ENCODE measurements at regions not wholly inside any gene's neighbourhood (a gene's known extent, or its start where the extent isn't known, plus 50 kb on each side); places are given as distances from the start of the nearest gene placed in this dataset.
"Not testable (repeated sequence)": the region's sequence is repeated elsewhere in the genome, so short reads cannot be mapped to it uniquely, and the experiment has no call there.

GRCh38 chr3:27625864-27626263, 96.3 kb downstream of the EOMES start:
- Histone ChIP-seq H3K4me3 (ENCODE audit: low read length) (no peak overlapping the region), H3K36me3 (ENCODE audit: insufficient read depth, low read length) (no peaks in the 10 kb centered on the region), H3K4me1 (ENCODE audit: insufficient read depth, low read length) (no peaks in the 10 kb centered on the region), H2AFZ (ENCODE audit: low read depth, low read length) (no peak overlapping the region), H3K27me3 (ENCODE audit: insufficient read depth, low read length) (no peaks in the 10 kb centered on the region), H3K9me3 (ENCODE audit: low read length) (no peaks in the 10 kb centered on the region)

DNA sequence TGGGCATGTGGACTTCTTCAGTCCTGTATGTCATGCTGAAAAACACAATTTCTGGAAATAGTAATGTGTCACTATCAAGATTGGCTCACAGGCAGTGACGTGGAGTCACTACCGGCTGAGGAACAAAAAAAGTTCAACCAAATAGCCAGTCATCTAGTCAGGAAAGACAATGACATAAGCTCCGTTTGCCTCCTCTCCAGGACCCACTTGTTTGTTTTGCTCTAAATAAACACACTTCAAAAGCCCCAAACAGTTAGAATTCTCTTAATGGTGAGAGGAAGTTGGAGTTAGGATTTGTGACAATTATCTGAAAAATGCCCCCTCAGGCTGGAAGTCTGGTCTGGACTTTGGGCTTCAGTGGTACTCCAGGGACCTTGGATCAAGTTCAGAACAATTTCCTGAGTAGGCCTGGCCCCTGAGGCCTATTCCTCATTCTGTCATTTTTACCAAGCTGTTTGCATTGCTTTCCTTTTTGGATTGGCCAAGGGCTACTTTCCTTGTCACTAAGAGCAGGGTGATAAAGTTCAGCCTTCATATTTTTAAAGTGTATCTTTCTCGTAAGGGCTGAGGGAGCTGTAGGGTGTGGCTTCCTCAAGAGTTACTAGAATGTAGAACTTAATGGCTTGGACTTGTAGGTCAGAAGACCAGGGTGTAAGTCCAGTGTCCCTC, 98.9 kb downstream of the EOMES start:
- no peaks in the 10 kb centered on the region for H3K36me3 ChIP-seq (ENCODE audit: insufficient read depth, low read length)

DNA sequence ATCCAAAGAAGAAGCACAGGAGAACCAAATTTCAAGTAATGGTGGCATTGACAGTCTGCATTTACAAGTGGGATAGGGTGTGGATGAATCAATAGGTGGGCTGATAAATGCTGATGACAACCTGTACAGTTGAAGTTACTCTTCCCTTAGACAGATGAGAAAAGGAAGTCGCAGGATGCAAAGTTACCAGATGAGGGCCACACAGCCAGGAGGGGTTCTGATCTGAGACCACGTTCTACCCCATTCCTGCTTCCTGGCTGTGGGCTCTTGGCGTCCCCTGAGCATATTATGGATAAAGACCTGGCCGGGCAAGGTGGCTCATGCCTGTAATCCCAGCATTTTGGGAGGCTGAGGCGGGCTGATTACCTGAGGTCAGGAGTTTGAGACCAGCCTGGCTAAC, 104.6 kb downstream of the EOMES start:
- Histone ChIP-seq H3K27me3 (ENCODE audit: insufficient read depth, low read length) (no peaks in the 10 kb centered on the region), H3K36me3 (ENCODE audit: insufficient read depth, low read length) (no peaks in the 10 kb centered on the region), H2AFZ (ENCODE audit: low read depth, low read length) (no peak overlapping the region), H3K9me3 (ENCODE audit: low read length) (no peaks in the 10 kb centered on the region), H3K4me1 (ENCODE audit: insufficient read depth, low read length) (no peaks in the 10 kb centered on the region), H3K4me3 (ENCODE audit: low read length) (no peak overlapping the region)

More for the DNA sequence above, 98.9 kb downstream of the EOMES start:
- no peak overlapping the region for H2AFZ ChIP-seq (ENCODE audit: low read depth, low read length)
- H3K4me1 ChIP-seq (ENCODE audit: insufficient read depth, low read length) = no peaks in the 10 kb centered on the region
- no peak overlapping the region for H3K4me3 ChIP-seq (ENCODE audit: low read length)
- H3K9me3 ChIP-seq (ENCODE audit: low read length) = no peaks in the 10 kb centered on the region
- H3K27me3 ChIP-seq (ENCODE audit: insufficient read depth, low read length) = no peaks in the 10 kb centered on the region

DNA sequence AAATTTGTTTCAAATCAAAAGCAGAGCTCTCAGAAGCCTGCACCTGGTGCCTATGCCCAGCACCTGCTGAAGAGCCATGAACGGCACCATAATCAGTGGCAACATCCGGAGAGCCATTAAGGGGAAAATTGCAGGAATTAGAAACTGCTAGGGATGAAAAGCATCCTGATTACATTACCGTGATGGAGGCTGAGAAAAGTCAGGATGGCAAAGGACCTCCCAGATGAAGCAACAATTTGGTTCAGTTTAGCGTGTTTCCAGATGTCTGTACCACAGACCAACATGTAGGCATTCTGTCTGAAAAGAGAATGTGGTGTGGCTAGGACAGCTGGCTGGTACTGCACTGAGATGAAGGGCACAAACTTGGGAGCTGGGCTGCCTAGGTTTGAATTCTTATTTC, 106.1 kb downstream of the EOMES start:
- Histone ChIP-seq H3K36me3 (ENCODE audit: insufficient read depth, low read length) (no peaks in the 10 kb centered on the region), H2AFZ (ENCODE audit: low read depth, low read length) (no peak overlapping the region), H3K9me3 (ENCODE audit: low read length) (no peaks in the 10 kb centered on the region), H3K27me3 (ENCODE audit: insufficient read depth, low read length) (no peaks in the 10 kb centered on the region), H3K4me3 (ENCODE audit: low read length) (no peak overlapping the region), H3K4me1 (ENCODE audit: insufficient read depth, low read length) (no peaks in the 10 kb centered on the region)

DNA sequence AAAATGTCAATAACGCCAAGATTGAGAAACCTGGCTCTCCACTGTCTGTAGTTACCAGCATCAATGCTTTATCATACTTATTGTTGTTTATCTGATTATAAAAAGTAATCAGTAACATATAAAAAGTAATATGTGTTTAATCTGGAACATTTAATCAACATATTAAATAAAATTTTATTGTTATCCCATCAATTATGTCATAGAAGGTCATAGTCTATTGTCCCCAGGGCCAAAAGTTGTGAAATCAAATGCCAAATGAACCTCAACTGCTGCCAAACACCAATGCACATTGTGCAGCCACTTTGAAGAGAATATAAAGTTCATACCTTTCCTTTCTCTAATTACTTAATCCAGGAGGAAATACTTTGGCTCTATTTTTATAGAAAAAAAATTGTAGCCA, 106.6 kb downstream of the EOMES start:
- H3K9me3 ChIP-seq (ENCODE audit: low read length) = no peaks in the 10 kb centered on the region
- H3K4me1 ChIP-seq (ENCODE audit: insufficient read depth, low read length) = no peaks in the 10 kb centered on the region
- no peak overlapping the region for H3K4me3 ChIP-seq (ENCODE audit: low read length)
- H3K36me3 ChIP-seq (ENCODE audit: insufficient read depth, low read length) = no peaks in the 10 kb centered on the region
- no peaks in the 10 kb centered on the region for H3K27me3 ChIP-seq (ENCODE audit: insufficient read depth, low read length)
- H2AFZ ChIP-seq (ENCODE audit: low read depth, low read length) = no peak overlapping the region

DNA sequence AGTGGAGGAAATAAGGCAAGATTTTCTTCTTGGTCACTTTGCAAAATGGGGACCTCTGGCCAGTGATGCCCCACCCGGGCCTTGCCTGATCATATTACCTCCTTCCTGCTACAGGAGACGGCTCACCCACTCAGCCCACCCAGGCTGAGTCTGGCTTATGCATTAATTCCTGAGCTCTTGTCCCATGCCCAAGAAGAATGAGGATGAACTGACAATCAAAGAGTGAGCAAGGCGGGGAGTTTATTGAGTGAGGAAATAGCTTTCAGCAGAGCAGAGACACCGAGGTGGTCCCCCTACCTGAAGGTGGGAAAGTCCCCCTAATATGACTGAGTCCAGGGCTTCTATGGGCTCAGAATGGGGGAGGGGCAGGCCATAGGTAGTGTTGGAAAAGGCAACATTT, 107.5 kb downstream of the EOMES start:
- Histone ChIP-seq H3K36me3 (ENCODE audit: insufficient read depth, low read length) (no peaks in the 10 kb centered on the region), H3K9me3 (ENCODE audit: low read length) (no peaks in the 10 kb centered on the region), H3K4me3 (ENCODE audit: low read length) (no peak overlapping the region), H3K4me1 (ENCODE audit: insufficient read depth, low read length) (no peaks in the 10 kb centered on the region), H3K27me3 (ENCODE audit: insufficient read depth, low read length) (no peaks in the 10 kb centered on the region), H2AFZ (ENCODE audit: low read depth, low read length) (no peak overlapping the region)

DNA sequence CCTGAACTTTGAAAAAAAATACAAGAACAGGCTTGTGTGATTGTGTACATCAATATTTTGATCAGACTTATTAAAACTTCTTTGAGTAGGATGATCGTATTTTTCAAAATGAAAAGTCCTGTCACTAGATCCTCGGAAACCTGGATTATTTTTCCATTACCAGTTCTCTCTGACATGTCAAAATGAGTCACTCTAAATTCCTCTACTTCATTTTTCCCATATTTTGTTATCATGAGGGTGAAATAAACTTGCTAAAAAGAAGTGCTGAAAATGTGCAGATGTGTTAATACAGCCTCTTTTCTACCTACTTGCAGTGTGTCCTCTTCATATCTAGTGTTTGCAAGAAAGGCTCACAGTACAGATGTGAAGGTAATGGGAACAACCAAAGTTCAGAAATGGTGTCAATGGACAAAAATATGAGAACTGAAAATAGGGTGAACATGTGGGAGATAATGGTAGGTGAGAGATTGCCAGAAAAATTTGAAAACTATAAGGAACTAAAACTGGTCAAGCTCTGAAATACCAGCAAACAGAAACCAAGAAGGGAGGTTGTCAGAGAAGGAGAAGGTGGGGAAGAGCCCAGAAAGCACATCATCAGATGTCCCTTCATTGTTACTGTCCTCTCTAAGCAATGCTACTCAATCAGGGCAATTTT, 108.2 kb downstream of the EOMES start:
- Histone ChIP-seq H3K36me3 (ENCODE audit: insufficient read depth, low read length) (no peaks in the 10 kb centered on the region), H3K27me3 (ENCODE audit: insufficient read depth, low read length) (no peaks in the 10 kb centered on the region), H3K9me3 (ENCODE audit: low read length) (no peaks in the 10 kb centered on the region), H2AFZ (ENCODE audit: low read depth, low read length) (no peak overlapping the region), H3K4me1 (ENCODE audit: insufficient read depth, low read length) (no peaks in the 10 kb centered on the region), H3K4me3 (ENCODE audit: low read length) (no peak overlapping the region)

DNA sequence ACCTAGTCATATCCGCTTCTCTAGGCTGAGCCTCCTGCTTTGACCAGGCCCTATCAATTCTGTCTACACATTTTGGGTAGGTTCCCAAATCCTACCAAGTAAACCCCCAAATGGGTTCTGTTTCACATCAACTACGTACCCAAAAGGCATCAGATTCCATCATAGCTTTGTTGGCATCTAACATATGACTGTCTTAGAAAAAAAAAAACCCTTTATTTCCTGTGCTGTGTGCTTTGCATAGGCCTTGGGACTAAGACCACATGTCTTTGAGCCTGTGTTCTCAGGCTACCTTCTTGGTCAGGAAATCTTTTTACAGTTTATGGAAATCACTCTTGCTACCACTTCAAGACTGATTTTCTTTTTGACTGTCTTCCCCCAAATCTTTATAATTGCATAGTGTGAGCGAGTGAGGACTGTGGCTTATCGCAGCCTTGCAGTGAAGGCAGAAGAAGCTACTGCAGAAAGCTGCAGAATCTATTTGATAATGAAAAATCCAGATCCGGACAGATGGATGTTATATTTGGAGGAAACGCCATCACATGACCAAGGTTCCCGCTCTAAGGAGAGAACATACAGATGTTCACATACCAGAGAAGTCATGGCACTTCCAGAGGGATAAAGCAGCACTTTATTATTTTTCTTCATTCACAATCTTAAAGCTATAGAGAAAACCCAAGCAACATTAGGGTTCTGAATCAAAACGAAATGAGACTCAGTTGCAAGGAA, 111.2 kb downstream of the EOMES start:
- Histone ChIP-seq H3K27me3 (ENCODE audit: insufficient read depth, low read length) (no peaks in the 10 kb centered on the region), H3K4me1 (ENCODE audit: insufficient read depth, low read length) (no peaks in the 10 kb centered on the region), H2AFZ (ENCODE audit: low read depth, low read length) (no peak overlapping the region), H3K9me3 (ENCODE audit: low read length) (no peaks in the 10 kb centered on the region), H3K36me3 (ENCODE audit: insufficient read depth, low read length) (no peaks in the 10 kb centered on the region), H3K4me3 (ENCODE audit: low read length) (no peak overlapping the region)

- Histone ChIP-seq H3K27me3 (ENCODE audit: insufficient read depth, low read length) (no peaks in the 10 kb centered on the region), H3K9me3 (ENCODE audit: low read length) (no peaks in the 10 kb centered on the region), H2AFZ (ENCODE audit: low read depth, low read length) (no peak overlapping the region), H3K4me1 (ENCODE audit: insufficient read depth, low read length) (no peaks in the 10 kb centered on the region), H3K36me3 (ENCODE audit: insufficient read depth, low read length) (no peaks in the 10 kb centered on the region), H3K4me3 (ENCODE audit: low read length) (no peak overlapping the region)
Measured at GRCh38 chr3:27607370-27607769, 114.8 kb downstream of the EOMES start.

- Histone ChIP-seq H3K4me3 (ENCODE audit: low read length) (no peak overlapping the region), H3K4me1 (ENCODE audit: insufficient read depth, low read length) (no peaks in the 10 kb centered on the region)
Measured at GRCh38 chr3:27606537-27606936, 115.6 kb downstream of the EOMES start.

GRCh38 chr3:27601311-27601710, 117.1 kb upstream of the SLC4A7 start:
- H2AFZ ChIP-seq (ENCODE audit: low read depth, low read length); H3K4me3 ChIP-seq (ENCODE audit: low read length); H3K36me3 ChIP-seq (ENCODE audit: insufficient read depth, low read length); H3K27me3 ChIP-seq (ENCODE audit: insufficient read depth, low read length); H3K4me1 ChIP-seq (ENCODE audit: insufficient read depth, low read length); H3K9me3 ChIP-seq (ENCODE audit: low read length): not testable (repeated sequence)

More at GRCh38 chr3:27606537-27606936, 115.6 kb downstream of the EOMES start:
- Histone ChIP-seq H2AFZ (ENCODE audit: low read depth, low read length) (no peak overlapping the region), H3K9me3 (ENCODE audit: low read length) (no peaks in the 10 kb centered on the region), H3K27me3 (ENCODE audit: insufficient read depth, low read length) (no peaks in the 10 kb centered on the region), H3K36me3 (ENCODE audit: insufficient read depth, low read length) (no peaks in the 10 kb centered on the region)

DNA sequence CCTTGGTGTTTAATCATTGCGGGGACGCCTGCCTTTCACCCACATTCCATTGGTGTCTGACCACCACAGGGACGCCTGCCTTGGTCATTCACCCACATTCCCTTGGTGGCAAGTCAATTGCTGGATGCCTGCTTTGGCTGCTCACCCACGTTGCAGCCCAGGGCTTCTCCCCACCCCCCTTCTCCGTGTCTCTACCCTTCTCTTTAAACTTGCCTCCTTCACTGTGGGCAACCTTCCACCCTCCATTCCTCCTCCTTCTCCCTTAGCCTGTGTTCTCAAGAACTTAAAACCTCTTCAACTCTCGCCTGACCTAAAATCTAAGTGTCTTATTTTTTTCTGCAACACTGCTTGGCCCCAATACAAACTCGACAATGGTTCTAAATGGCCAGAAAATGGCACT, 115.6 kb upstream of the SLC4A7 start:
- not testable (repeated sequence) for H3K4me3 ChIP-seq (ENCODE audit: low read length); H3K27me3 ChIP-seq (ENCODE audit: insufficient read depth, low read length); H3K9me3 ChIP-seq (ENCODE audit: low read length); H2AFZ ChIP-seq (ENCODE audit: low read depth, low read length); H3K4me1 ChIP-seq (ENCODE audit: insufficient read depth, low read length); H3K36me3 ChIP-seq (ENCODE audit: insufficient read depth, low read length)

GRCh38 chr3:27596921-27597320, 112.7 kb upstream of the SLC4A7 start:
- Histone ChIP-seq H3K9me3 (ENCODE audit: low read length) (no peaks in the 10 kb centered on the region), H3K4me3 (ENCODE audit: low read length) (no peak overlapping the region), H3K36me3 (ENCODE audit: insufficient read depth, low read length) (no peaks in the 10 kb centered on the region)

More at GRCh38 chr3:27596921-27597320, 112.7 kb upstream of the SLC4A7 start:
- H2AFZ ChIP-seq (ENCODE audit: low read depth, low read length) = no peak overlapping the region
- no peaks in the 10 kb centered on the region for H3K27me3 ChIP-seq (ENCODE audit: insufficient read depth, low read length)
- H3K4me1 ChIP-seq (ENCODE audit: insufficient read depth, low read length) = no peaks in the 10 kb centered on the region
